HG03108 (cell line): ENCODE measurements at regions not wholly inside any gene's neighbourhood (a gene's known extent, or its start where the extent isn't known, plus 50 kb on each side); places are given as distances from the start of the nearest gene placed in this dataset.
"Not testable (repeated sequence)": the region's sequence is repeated elsewhere in the genome, so short reads cannot be mapped to it uniquely, and the experiment has no call there.

ENCODE experiments used
- ATAC-seq: cut with Tn5 transposase; IDR thresholded peaks from one replicate; pipeline ENCODE4 v1.9.1; 2021; ENCODE audit warnings: moderate library complexity; ENCODE audit not compliant: unreplicated experiment

DNA sequence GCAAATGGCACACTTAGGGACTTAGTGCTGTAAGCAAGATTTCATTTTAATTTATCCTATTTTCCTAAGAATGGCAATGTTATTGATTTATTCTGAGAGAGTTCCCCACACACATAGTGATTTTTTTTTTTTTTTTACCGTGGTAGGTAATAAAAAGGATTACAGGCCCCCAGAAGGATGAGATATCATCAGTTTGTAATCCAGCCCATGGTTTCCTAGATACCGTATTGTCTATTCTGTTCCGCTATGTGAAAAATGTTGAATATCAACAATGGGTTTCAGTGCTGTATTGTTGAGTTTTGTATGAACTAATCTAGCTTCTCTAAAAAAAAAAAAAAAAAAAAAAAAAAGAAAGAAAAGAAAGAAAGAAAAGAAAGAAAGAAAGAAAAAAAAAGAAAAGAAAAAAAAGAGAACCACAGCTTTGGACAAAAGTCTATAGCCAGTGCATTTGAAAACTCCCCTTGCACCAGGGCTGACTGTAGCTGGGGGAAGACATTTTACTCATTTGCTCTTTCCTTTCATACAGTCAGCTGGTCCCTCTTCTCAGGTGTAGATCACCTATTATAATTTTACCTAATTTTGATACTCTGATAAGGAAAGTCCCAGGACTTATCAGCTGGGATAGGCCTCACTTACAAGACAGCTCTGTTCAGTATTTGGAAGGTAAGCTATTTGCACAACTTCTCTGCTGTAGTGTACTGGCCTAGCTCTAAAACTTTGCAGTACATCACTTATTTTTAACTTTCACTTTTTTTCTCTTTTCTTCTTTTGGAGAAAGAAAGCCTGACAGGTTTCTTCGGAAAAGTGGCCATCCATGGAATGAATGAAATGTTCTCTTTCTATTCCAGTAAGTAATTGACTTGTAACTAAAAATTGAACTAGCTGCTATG, 101.4 kb upstream of the SOX2 start:
- ATAC-seq: no peak

DNA sequence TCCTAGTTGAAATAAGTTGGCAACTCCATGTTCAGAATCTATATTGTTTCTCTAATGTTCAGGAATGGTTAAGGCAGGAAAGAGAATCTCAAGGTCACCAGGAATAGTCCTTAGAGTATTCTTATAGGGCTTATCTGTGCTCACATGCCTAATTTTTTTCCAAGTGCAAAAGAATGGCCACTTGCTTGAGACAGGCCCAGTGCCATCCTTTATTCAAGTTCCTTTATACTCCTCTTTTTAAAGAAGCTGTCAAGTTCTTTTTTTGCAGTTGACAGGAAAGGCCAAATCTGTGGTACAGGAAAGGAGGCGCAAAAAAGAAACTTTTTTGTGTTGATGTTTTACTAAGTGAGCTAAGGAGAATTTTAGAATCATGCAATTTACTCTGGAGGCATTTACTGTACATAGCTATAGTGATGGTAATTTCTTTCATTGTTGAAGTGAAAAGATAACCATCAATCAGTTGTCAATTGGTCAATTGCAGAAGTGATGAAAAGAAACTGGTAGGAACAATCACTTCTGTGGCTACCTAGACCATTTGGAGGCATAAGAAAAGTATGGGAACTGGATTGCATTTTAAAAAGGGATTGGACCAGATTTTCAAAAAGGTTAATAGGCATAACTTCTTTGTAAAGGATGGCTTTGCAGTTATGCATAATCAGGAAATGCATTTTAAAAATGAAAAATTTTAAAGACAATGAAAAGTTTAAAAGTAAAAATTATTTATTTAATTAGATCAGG, 102.5 kb upstream of the SOX2 start:
- ATAC-seq: no peak

DNA sequence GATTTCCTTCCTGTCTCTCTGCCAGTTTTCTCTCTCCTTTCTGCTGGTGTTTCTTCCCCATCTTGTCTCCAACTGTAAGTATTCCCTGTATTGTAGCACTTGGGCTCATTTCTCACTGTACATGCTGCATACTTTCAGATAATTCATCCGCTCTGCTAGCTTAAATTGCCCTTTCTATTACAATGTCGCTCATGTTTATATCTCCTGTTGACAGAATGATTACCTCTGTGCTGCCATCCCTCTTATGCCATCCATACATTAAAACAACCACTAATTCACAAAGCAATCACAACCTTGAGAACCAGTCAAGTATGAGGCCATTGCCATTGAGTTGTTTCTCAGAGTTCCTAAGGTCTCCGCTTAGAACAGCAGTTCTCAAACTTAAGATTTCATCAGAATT, 107.5 kb upstream of the SOX2 start:
- ATAC-seq: no peak

DNA sequence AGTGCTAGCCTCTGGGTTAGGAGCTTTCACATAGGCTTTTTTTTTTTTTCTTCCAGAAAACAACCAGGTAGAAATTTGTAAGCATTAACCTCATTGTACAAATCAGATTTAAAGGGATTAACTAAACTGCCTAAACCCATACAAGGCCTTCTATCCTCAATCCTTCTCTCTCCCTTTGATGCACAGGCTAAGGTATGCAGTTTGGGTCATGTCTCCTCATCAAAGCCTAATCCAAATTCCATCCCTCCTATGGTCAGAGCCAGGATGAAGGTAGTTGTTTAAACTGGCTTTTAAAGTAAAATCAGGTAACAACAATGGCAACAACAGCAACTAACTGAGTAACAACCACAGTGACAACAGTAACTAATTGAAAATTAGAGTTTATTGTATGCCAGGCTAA, 115.6 kb upstream of the SOX2 start:
- ATAC-seq: no peak

DNA sequence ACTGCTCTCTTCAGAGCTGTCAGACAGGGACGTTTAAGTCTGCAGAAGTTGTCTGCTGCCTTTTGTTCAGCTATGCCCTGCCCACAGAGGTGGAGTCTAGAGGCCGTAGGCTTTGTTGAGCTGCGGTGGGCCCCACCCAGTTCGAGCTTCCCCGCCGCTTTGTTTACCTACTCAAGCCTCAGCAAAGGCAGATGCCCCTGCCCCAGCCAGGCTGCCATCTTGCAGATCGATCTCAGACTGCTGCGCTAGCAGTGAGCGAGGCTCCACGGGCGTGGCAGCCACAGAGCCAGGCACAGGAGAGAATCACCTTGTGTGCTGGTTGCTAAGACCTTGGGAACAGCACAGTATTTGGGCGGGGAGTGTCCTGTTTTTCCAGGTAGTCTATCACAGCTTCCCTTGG, 120.8 kb upstream of the SOX2 start:
- ATAC-seq: not testable (repeated sequence)

DNA sequence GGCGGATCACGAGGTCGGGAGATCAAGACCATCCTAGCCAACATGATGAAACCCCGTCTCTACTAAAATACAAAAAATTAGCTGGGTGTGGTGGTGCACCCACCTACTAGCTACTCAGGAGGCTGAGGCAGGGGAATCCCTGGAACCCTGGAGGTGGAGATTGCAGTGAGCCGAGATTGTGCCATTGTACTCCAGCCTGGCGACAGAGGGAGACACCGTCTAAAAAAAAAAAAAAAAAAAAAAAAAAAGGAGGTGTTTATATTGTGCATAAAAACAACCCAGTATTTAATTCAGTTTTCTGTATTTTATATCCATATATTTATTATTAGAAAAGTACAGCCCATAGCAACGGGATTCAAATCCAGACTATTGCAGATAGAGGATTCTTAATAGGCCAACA, 129.1 kb upstream of the SOX2 start:
- ATAC-seq: no peak

DNA sequence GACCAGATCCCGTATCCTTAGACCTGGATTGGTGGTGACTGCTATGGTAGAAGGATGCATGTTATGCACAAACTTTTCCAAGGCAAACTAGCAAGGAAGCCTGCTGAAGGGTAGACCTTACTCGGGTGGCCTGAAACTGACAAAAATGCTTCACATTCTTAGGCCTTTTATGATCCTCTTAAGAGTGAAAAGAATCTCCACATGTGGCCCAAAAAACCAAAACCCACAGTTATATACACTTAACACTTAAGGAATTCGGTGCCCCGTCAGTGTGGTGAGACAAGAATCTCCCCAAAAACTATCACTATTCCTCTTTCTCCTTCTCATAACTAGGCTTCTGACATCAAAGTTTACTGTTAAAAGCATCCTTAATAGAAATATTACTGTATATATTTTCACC, 130.1 kb upstream of the SOX2 start:
- no peak for ATAC-seq

DNA sequence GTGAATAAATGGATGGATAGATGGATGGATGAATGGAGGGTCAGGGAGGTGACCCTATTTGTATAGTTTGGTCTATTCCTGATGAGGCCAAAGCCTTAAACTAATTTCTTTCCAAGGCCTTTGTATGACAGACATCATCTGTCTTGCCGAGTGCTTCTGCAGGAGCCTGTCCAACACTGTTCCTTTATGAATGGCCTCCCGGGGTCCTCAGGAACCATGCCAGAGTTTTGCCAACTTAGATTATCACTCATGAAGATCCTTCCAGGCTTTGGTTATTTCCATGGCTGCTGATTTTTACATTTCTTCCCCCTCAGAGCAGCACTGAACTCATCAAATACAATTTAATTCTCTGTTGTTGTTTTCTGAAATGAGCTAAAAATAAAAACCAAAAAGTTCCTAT, 133.0 kb upstream of the SOX2 start:
- ATAC-seq: no peak

DNA sequence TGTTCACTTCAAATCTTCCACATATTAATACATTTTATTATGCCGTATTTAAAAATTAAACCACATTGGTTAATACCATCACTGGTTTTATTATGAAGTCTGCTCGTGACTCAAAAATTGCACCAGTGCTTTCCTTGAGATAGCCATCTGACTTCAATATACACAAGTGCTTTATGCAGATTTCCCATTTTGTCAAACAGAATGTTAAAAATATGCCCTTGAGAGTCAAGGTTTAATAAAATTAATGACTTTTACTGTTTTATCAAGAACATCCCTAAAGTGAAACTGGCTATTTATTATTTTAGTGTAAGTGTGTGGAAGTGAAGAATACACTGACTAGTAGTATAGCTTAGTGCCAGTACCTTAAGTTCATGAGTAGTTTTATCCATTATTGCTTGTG, 139.3 kb upstream of the SOX2 start:
- ATAC-seq: no peak

DNA sequence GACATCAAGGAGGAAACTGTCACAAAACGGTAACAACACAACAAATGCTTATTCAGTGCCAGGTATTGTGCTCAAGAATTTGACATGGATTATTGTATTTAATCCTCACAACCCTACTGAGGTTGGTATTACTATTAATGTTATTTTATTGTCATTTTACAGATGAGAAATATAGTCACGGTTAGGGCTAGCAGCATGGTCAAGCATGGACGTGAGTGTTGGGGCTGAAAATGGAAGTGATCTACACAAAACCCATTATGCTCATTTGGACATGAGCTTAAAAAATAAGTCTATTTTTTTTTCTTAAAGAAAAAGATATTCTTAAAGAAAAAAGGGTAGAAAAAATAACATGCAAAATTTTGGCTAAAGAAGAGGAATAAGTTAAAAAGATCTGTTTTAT, 141.3 kb upstream of the SOX2 start:
- ATAC-seq: no peak

DNA sequence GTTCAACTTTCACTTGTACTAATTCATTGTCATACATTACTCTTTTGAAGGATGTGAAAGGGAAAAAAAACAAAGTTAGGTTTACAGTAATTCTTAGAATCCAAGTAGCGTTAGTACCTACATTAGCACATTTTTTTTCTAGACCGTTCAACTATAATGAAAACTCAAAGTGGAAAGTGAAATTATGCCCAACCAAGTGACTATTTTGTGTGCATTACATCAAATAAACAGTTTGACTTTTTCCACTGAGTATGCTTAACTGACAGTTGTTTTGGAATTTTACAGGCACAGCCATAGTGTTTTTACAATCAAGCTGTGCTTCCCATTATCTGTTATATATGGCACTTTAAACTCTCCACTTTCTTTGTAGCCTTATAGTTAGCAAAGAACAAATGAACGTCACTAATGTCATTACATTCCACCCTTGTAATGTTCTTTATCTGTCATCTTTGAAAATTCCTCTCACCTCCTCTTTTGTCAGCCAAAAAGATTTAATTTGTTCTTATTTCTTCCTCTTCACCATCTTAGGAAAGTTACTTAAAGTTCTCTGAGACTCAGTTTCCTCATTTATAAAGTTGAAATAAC, 142.3 kb upstream of the SOX2 start:
- ATAC-seq: no peak

DNA sequence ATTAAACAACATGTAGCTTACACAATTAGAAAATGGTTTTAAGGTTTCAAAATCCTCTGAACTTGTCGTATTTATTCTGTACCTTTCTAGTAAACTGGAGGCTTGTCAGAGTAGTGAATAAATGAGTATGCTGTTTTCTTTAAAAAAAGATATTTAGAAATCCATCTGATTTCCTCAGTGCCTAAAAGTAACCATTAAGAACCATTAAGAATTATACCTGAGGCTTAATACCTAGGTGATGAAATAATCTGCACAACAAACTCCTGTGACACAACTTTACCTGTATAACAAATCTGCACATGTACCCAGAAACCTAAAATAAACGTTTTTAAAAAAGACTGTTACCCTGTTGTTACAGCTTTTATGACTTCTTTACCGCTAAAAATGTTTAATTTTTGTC, 143.0 kb upstream of the SOX2 start:
- no peak for ATAC-seq

DNA sequence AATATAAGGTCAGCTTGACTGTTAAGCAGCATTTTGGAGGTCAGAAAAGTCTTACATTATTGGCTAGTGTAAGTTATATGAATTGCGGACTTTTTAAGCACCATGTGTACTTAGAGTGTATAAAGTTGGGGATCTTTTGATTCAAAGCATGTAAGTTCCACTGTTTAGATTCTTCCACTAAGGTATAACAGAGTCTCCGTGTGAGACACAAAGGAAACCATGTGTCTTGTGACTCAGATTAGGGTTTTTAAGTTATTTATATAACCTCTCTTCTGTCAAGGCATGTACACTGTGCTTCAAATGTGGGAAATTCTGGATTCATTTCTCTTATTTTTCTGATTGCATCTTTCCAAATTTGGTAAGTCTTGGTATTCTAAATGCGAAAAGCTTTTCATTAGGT, 143.5 kb upstream of the SOX2 start:
- ATAC-seq: no peak

DNA sequence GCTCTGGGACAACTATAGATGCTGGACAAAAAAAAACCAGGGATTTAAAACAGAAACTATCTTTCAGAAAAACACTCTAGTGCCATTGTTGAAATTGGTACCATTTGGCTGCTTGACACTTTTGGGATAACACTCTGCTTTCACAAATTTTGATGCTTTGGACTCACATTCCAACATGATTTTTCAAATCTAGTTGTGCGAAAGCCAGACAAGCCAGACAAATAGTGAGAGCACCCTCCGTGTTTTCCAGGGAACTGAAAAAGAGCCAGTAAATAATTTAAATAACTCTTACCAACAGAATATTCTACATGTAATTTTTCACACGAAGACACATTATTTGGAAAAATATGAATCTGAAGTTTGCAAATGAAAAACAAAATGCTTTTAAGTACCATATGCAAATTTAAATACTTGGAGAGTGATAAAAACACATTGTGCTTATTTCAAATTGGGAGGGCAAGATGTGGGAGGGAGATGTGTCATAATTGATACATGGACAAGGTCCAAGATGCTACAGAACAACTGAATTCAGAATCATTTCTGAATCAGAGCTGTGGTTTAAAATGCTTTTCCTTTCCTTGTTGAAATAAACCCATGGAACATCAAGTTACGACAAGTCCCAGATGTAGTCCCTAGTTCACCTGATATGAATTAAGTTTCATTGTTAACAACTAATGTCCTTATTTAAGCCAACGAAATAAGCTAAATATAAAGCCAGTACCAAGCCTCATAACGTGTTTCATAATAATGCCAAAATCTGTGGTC, 144.2 kb upstream of the SOX2 start:
- ATAC-seq: no peak

DNA sequence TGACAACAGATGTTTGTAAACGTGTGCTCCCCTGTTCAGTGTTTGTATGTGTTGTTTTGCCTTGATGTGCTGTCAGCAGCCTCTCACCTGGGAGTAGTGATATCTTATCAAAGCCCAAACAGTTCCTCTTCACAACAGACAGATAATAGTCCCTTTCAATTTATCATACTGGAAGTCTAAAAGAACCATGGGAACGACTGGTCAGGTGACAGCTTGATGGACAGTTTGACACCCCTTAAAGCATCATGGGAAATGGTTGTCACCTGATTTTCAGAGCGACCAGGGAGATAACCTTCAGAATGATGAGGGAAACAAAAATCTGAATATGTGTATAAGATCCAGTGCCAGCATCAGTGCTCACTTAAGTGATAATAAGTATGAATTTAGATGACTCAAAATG, 146.3 kb upstream of the SOX2 start:
- ATAC-seq: no peak

DNA sequence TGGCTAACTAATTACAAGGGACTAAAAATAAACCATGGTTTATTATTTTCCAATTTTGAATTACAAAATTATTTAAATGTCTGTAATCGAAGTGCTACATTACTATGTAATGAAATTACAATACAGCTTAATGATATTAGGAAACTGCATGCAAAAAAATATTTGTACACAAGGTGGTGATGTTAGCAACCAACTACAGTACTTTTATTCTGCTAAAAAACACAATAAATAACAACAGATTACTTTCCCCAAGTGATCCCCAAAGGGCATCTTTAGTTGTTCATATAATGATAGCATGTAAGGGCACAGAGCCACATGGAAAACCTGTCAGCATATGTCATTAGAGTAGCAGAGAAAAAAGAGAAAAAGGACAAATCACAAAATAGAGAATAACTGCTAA, 147.5 kb upstream of the SOX2 start:
- ATAC-seq: no peak

DNA sequence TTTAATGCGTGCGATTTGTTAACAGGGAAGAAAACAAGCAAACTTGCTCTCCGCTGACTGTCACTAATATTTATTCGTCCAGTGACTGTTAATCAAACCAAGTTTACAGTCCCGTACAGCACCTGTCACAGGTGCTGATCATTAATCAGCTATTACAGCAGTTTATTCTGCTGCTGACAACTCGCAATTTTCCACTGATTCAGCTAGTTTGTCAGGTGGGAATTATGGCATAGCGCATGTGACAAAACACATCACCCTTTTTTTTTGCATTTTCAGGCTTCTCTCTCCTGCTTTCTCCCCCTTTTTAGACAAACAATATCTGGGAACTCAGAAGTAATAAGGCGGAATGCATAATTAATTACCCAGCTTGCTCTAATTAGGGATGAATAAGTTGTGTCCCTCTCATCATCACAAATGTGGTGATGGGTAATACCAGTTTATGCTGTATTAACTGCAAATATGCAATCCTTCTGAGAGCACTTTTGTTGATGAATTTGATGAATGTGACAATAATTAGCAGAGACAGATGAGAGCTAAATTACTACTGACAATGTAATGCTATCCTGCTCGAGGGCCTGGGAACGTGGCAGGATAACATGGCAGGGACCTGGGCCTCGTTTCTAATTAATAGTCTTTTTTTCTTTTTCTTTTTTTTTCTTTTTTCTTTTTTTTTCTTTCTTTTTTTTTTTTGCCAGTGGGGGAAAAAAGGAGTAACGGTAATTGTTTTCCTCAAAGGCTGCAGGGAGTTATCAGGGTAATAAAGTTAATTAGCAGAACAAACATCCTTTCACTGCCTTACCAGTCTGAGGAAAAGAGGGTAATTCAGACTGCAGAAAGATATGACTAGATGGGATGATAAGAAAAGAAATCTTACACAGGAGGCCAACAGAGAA, 150.3 kb upstream of the SOX2 start:
- no peak for ATAC-seq

DNA sequence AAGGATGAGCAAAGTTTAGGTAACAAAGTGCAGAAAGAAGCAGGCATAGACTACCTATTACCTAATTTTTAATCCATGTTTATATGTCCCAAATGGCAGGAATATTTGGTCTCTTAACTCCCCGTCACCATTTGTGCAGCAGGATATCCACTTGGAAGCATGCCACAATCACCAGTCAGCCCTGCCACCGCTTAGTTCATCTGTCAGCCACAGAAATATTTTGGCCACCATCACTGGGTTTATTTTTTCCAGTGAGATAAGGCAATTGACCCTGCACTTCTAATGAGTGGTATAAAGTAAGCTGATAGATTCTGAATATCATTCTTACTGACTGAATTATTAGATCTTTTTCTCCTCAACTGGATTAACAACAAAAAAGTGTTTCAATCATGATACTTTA, 152.9 kb upstream of the SOX2 start:
- no peak for ATAC-seq

DNA sequence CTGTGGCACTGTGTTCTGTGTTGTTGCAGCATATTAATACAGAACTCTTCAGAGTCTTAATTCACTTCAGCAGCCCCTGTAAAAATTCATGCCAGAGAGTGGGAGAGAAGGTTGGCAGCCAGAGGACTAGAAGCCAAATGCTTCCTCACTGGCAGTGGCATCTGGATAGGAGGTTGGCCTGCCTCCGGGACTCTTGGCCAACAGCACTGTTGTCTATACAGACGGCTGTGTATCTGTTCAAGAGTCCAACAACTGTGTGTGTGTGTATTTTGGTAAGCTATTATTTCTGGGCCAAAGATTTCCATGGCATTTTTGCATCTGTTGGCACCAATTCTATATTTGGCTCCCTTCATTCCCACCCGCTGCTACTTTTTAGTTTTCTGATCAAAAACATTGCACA, 156.0 kb upstream of the SOX2 start:
- ATAC-seq: no peak

DNA sequence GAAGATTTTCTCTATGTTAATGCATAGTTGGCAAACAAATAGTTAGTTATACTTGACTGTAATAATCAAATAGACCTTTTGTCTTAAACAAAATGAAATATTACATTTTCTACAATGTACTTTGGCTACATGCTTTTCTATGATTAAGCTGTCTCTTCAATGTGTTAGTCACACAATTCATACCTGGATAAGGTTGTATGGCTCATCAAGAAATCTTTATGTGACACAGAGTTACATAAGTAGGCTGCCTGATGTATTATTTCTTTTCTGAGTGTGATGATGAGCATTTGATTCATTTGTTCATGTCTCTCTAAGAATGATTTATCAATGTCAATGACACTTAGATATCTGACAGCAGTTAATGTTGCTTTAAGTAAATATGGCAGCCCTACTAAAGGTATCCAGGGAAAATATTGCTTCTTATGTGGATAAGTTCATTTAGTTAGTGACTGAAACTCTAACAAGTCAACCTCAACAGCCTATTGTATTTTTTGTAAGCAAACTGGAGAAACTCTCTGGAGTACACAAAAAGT, 157.4 kb upstream of the SOX2 start:
- ATAC-seq: no peak
